Neural cell (in vitro differentiated cells): ENCODE measurements at regions not wholly inside any gene's neighbourhood (a gene's known extent, or its start where the extent isn't known, plus 50 kb on each side); places are given as distances from the start of the nearest gene placed in this dataset.

ENCODE experiments used
- H2AFZ ChIP-seq: fragments of 200-600, 300-800 bp; sonication (generic), shearing (Covaris generic); 2 replicates; pipeline ENCODE4 v1.6.0; 2014; ENCODE audit warnings: low read depth, mild to moderate bottlenecking, antibody characterized with exemption, low read length, moderate library complexity
- H3F3A ChIP-seq: fragments of 200-600 bp; shearing (Covaris generic); 2 replicates; pipeline ENCODE4 v1.6.1; 2016; ENCODE audit warnings: mild to moderate bottlenecking, moderate library complexity, mixed read lengths, antibody characterized with exemption, low read length; ENCODE audit not compliant: insufficient read depth, poor library complexity, severe bottlenecking
- H3K27ac ChIP-seq: fragments of 200-600, 300-800 bp; sonication (generic), shearing (Covaris generic); 2 replicates; pipeline ENCODE4 v1.5.1; 2014; ENCODE audit warnings: mild to moderate bottlenecking, low read length, moderate library complexity
- H3K27me3 ChIP-seq: fragments of 300-800, 200-600 bp; sonication (generic), shearing (Covaris generic); 2 replicates; pipeline ENCODE4 v1.6.0; 2014; ENCODE audit warnings: mild to moderate bottlenecking, low read depth, low read length, moderate library complexity; ENCODE audit not compliant: insufficient read depth
- H3K36me3 ChIP-seq: fragments of 300-800, 200-600 bp; sonication (generic), shearing (Covaris generic); 2 replicates; pipeline ENCODE4 v1.5.1; 2014; ENCODE audit warnings: mild to moderate bottlenecking, antibody characterized with exemption, low read length, moderate library complexity; ENCODE audit not compliant: insufficient read depth
- H3K4me2 ChIP-seq: fragments of 300-800, 200-600 bp; sonication (generic), shearing (Covaris generic); 2 replicates; pipeline ENCODE4 v1.6.0; 2014; ENCODE audit warnings: mild to moderate bottlenecking, low read length
- H3K4me3 ChIP-seq: fragments of 300-800, 200-600 bp; sonication (generic), shearing (Covaris generic); 2 replicates; pipeline ENCODE4 v1.5.1; 2014; ENCODE audit warnings: mild to moderate bottlenecking, low read length, moderate library complexity
- H3K79me2 ChIP-seq: fragments of 200-600 bp; shearing (Covaris generic); replicated peaks from 2 replicates; pipeline ENCODE4 v1.6.0; 2014; ENCODE audit warnings: mild to moderate bottlenecking, low read length, moderate library complexity; ENCODE audit not compliant: insufficient read depth
- H3K9ac ChIP-seq: fragments of 300-800, 200-600 bp; sonication (generic), shearing (Covaris generic); 2 replicates; pipeline ENCODE4 v1.6.1; 2016; ENCODE audit warnings: mild to moderate bottlenecking, low read length, mixed read lengths
- H3K9me2 ChIP-seq: fragments of 200-600 bp; shearing (Covaris generic); 2 replicates; pipeline ENCODE4 v1.6.1; 2016; ENCODE audit warnings: mild to moderate bottlenecking, low read length, mixed read lengths; ENCODE audit not compliant: insufficient read depth
- H3K9me3 ChIP-seq: fragments of 200-600, 300-800 bp; sonication (generic), shearing (Covaris generic); 2 replicates; pipeline ENCODE4 v1.6.1; 2016; ENCODE audit warnings: mild to moderate bottlenecking, mixed run types, low read length, moderate library complexity, mixed read lengths
- H4K20me1 ChIP-seq: fragments of 200-600 bp; shearing (Covaris generic); 2 replicates; pipeline ENCODE4 v1.6.1; 2016; ENCODE audit warnings: mild to moderate bottlenecking, mixed run types; ENCODE audit not compliant: insufficient read depth
- EP300 ChIP-seq: fragments of 450-650 bp; conservative IDR thresholded peaks from 2 replicates; pipeline ENCODE4 v1.6.1; 2014; ENCODE audit warnings: antibody characterized with exemption, mild to moderate bottlenecking, moderate library complexity; ENCODE audit not compliant: poor library complexity, severe bottlenecking
- EZH2 ChIP-seq: fragments of 200-600, 300-800 bp; shearing (Covaris generic), sonication (generic); IDR thresholded peaks from 2 replicates; pipeline ENCODE4 v1.6.1; 2014; ENCODE audit warnings: antibody characterized with exemption, low read length, borderline replicate concordance, mild to moderate bottlenecking; ENCODE audit not compliant: insufficient read depth, poor library complexity, severe bottlenecking
- MXI1 ChIP-seq: fragments of 450-650 bp; conservative IDR thresholded peaks from 2 replicates; pipeline ENCODE4 v1.6.1; 2014; ENCODE audit warnings: antibody characterized with exemption, mild to moderate bottlenecking; ENCODE audit not compliant: poor library complexity, severe bottlenecking
- POLR2AphosphoS5 ChIP-seq: IDR thresholded peaks from 2 replicates; pipeline ENCODE4 v1.6.1; 2012
- RAD21 ChIP-seq: fragments of 450-650 bp; conservative IDR thresholded peaks from 2 replicates; pipeline ENCODE4 v1.6.1; 2014; ENCODE audit warnings: antibody characterized with exemption, mild to moderate bottlenecking, moderate library complexity
- SMC3 ChIP-seq: fragments of 450-650 bp; conservative IDR thresholded peaks from 2 replicates; pipeline ENCODE4 v1.6.1; 2014; ENCODE audit warnings: antibody characterized with exemption, mild to moderate bottlenecking, moderate library complexity; ENCODE audit not compliant: poor library complexity
- TAF1 ChIP-seq: IDR thresholded peaks from 2 replicates; pipeline ENCODE4 v1.6.1; 2012; ENCODE audit warnings: low read depth
- TF ChIP-seq, protein P1 (sequence below): IDR thresholded peaks from 2 replicates; pipeline ENCODE4 v1.6.1; 2012; ENCODE audit warnings: borderline replicate concordance
- TF ChIP-seq, protein P2 (sequence below): fragments of 450-650 bp; IDR thresholded peaks from 2 replicates; pipeline ENCODE4 v1.5.1; 2014; ENCODE audit warnings: antibody characterized with exemption, mild to moderate bottlenecking, moderate library complexity; ENCODE audit not compliant: poor library complexity, severe bottlenecking

DNA sequence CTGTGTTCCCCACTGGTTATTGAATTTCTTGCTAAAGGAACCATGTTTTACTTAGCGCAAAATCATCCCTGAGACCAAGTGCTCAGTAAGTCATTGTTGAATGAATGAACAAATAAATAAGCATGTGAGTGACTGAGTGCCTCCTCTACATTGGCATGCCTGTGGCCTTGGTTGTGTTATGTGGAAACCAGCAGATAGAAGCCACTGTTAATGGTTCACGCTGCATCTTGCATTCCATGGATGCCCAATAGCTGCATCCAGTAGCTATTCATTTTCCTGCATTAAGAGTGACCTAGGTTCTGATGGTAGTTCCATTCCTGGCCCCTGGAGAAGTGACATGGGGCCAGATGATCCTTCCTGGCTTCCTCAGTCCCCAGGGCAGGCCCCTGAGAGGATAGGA is 113.3 kb upstream of the BMPER start:
- Histone ChIP-seq H3K9me3 (no peaks in the 10 kb centered on the region), H3K79me2 (no peaks in the 10 kb centered on the region), H4K20me1 (no peaks in the 10 kb centered on the region), H3K27me3 (no peaks in the 10 kb centered on the region), H3K4me2 (no peak overlapping the region), H2AFZ (no peak overlapping the region), H3K27ac (no peak overlapping the region), H3K9ac (no peak overlapping the region), H3K4me3 (no peak overlapping the region), H3K36me3 (no peaks in the 10 kb centered on the region), H3K9me2 (no peaks in the 10 kb centered on the region), H3F3A (no peaks in the 10 kb centered on the region)
- TF ChIP-seq RAD21 (no peak), POLR2AphosphoS5 (no peak)

DNA sequence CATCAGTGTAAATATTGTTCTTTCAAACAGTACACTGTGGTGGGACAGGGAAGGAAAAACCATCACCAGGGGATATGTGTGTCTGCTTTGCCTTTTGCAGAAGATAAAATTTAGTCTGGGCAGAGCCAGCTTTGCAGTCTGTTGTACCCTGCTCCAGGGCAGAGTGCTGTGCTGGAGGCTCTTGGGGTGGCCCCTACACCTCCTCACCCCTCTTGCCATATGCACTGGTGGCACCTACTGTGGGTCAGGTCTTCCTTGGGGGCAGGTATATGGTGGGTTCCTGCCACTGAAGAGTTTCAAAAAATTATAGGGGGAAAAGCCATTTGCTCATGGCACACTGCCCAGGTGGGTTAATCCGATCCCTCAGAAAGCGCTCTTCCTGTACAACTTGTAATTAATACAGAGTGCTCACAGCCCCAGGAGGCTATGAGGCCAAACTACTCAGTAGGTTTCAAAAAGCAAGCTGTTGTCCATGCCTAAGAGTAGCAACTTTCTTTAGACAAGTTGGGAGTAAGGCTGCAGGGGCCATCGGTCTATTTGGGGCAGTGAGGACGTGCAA is 112.7 kb upstream of the BMPER start:
- no peak overlapping the region for H3K4me2 ChIP-seq
- H3K9me2 ChIP-seq = no peaks in the 10 kb centered on the region
- H2AFZ ChIP-seq = no peak overlapping the region
- H3K9me3 ChIP-seq = no peaks in the 10 kb centered on the region
- H4K20me1 ChIP-seq = no peaks in the 10 kb centered on the region
- no peak for TF ChIP-seq SMC3
- no peak for TF ChIP-seq RAD21
- TF ChIP-seq TAF1 = no peak
- H3K4me3 ChIP-seq = no peak overlapping the region
- H3F3A ChIP-seq = no peaks in the 10 kb centered on the region
- H3K79me2 ChIP-seq = no peaks in the 10 kb centered on the region
- no peaks in the 10 kb centered on the region for H3K36me3 ChIP-seq
- no peak overlapping the region for H3K9ac ChIP-seq
- H3K27ac ChIP-seq = no peak overlapping the region
- no peaks in the 10 kb centered on the region for H3K27me3 ChIP-seq

DNA sequence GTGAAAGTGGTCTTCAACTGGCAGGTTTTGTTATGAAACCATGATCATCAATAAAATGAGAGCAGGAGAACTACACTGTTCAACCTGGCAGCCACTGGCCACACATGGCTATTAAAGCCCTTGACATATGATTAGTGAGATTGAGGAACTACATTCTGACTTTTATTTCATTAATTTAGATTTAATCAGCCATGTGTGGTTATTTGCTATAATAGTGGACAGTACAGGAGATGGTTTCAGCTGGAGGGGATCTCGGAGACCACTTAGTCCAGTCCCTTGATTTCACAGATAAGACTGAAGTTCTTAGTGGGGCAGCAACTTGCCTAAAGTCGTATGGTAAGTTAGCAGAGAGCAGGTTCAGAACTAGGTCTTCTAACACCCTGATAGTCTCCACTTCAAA is 111.7 kb upstream of the BMPER start:
- no peak overlapping the region for H3K4me2 ChIP-seq
- no peaks in the 10 kb centered on the region for H4K20me1 ChIP-seq
- H3F3A ChIP-seq = no peaks in the 10 kb centered on the region
- H3K9me2 ChIP-seq = no peaks in the 10 kb centered on the region
- no peaks in the 10 kb centered on the region for H3K79me2 ChIP-seq
- no peak overlapping the region for H3K9ac ChIP-seq
- no peaks in the 10 kb centered on the region for H3K9me3 ChIP-seq
- no peaks in the 10 kb centered on the region for H3K36me3 ChIP-seq
- no peaks in the 10 kb centered on the region for H3K27me3 ChIP-seq
- no peak overlapping the region for H3K4me3 ChIP-seq
- no peak overlapping the region for H2AFZ ChIP-seq
- no peak overlapping the region for H3K27ac ChIP-seq
- TF ChIP-seq MXI1 = no peak
- TF ChIP-seq TAF1 = no peak
- TF ChIP-seq, protein P1, sequence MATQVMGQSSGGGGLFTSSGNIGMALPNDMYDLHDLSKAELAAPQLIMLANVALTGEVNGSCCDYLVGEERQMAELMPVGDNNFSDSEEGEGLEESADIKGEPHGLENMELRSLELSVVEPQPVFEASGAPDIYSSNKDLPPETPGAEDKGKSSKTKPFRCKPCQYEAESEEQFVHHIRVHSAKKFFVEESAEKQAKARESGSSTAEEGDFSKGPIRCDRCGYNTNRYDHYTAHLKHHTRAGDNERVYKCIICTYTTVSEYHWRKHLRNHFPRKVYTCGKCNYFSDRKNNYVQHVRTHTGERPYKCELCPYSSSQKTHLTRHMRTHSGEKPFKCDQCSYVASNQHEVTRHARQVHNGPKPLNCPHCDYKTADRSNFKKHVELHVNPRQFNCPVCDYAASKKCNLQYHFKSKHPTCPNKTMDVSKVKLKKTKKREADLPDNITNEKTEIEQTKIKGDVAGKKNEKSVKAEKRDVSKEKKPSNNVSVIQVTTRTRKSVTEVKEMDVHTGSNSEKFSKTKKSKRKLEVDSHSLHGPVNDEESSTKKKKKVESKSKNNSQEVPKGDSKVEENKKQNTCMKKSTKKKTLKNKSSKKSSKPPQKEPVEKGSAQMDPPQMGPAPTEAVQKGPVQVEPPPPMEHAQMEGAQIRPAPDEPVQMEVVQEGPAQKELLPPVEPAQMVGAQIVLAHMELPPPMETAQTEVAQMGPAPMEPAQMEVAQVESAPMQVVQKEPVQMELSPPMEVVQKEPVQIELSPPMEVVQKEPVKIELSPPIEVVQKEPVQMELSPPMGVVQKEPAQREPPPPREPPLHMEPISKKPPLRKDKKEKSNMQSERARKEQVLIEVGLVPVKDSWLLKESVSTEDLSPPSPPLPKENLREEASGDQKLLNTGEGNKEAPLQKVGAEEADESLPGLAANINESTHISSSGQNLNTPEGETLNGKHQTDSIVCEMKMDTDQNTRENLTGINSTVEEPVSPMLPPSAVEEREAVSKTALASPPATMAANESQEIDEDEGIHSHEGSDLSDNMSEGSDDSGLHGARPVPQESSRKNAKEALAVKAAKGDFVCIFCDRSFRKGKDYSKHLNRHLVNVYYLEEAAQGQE = no peak
- no peak for TF ChIP-seq POLR2AphosphoS5
- TF ChIP-seq EZH2 = no peak
- no peak for TF ChIP-seq SMC3
- TF ChIP-seq EP300 = no peak
- TF ChIP-seq RAD21 = no peak
- TF ChIP-seq, protein P2, sequence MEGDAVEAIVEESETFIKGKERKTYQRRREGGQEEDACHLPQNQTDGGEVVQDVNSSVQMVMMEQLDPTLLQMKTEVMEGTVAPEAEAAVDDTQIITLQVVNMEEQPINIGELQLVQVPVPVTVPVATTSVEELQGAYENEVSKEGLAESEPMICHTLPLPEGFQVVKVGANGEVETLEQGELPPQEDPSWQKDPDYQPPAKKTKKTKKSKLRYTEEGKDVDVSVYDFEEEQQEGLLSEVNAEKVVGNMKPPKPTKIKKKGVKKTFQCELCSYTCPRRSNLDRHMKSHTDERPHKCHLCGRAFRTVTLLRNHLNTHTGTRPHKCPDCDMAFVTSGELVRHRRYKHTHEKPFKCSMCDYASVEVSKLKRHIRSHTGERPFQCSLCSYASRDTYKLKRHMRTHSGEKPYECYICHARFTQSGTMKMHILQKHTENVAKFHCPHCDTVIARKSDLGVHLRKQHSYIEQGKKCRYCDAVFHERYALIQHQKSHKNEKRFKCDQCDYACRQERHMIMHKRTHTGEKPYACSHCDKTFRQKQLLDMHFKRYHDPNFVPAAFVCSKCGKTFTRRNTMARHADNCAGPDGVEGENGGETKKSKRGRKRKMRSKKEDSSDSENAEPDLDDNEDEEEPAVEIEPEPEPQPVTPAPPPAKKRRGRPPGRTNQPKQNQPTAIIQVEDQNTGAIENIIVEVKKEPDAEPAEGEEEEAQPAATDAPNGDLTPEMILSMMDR = no peak
